ENCODE measurements at regions not wholly inside any gene's neighbourhood (a gene's known extent, or its start where the extent isn't known, plus 50 kb on each side); places are given as distances from the start of the nearest gene placed in this dataset.

- no peak overlapping the region for H3K4me3 Mint-ChIP-seq
- H2BK15ac ChIP-seq (ENCODE audit: low read depth, low read length) = no peak overlapping the region
- no peak overlapping the region for H3K18ac ChIP-seq (ENCODE audit: insufficient read length, low read depth, low read length)
- no peak overlapping the region for H4K5ac ChIP-seq (ENCODE audit: insufficient read length, low read depth, low read length)
- H3K27ac ChIP-seq (ENCODE audit: insufficient read length, low read depth, low read length) = no peak overlapping the region
- no peaks in the 10 kb centered on the region for H3K4me1 ChIP-seq (ENCODE audit: insufficient read depth, low read length)
- no peak overlapping the region for H3K4ac ChIP-seq (ENCODE audit: low read depth, low read length)
- H3K9me3 Mint-ChIP-seq = peaks cover 39 to 42% of the 10 kb centered on the region in 2 experiments
- no peak overlapping the region for H2BK120ac ChIP-seq (ENCODE audit: low read depth, low read length, poor library complexity, severe bottlenecking)
- no peak overlapping the region for H4K91ac ChIP-seq (ENCODE audit: insufficient read length, low read depth, low read length)
- no peak overlapping the region for H4K8ac ChIP-seq (replicated peaks; ENCODE audit: insufficient read length, low read depth, low read length)
- H3K56ac ChIP-seq (ENCODE audit: insufficient read length, low read depth, low read length) = no peak overlapping the region
- H2BK20ac ChIP-seq (ENCODE audit: low read depth, low read length, poor library complexity, severe bottlenecking) = no peak overlapping the region
- peaks cover 7 to 14% of the 10 kb centered on the region in 2 experiments; a peak in 3 of 4 replicates for H3K4me1 Mint-ChIP-seq
- no peaks in the 10 kb centered on the region for H4K20me1 ChIP-seq (ENCODE audit: control insufficient read depth, insufficient read depth, insufficient read length)
- H3T11ph ChIP-seq (ENCODE audit: low read length) = no peak overlapping the region
- no peak overlapping the region for H2BK5ac ChIP-seq (ENCODE audit: insufficient read length, low read length)
- no peaks in the 10 kb centered on the region for H3K79me1 ChIP-seq (ENCODE audit: insufficient read depth, low read depth, low read length, poor library complexity, severe bottlenecking)
- H3K36me3 Mint-ChIP-seq (ENCODE audit: insufficient read depth in 1 of 3, low read depth in 3 of 3) = peaks cover 21 to 40% (median 34%) of the 10 kb centered on the region in 3 experiments
- no peak overlapping the region; a peak in 1 of 7 replicates for H3K27ac Mint-ChIP-seq
- no peak overlapping the region for H2BK12ac ChIP-seq (ENCODE audit: insufficient read length, low read depth, low read length)
- no peak overlapping the region for H3K4me2 ChIP-seq (ENCODE audit: insufficient read depth, insufficient read length, low read length)
- no CpG with 5 or more reads among the region's 1 CpG for WGBS (ENCODE audit: extremely low coverage, insufficient read length, low lambda C conversion rate)
- no peak overlapping the region for H3K14ac ChIP-seq (ENCODE audit: insufficient read depth, low read length)
- no peaks in the 10 kb centered on the region for H3K27me3 ChIP-seq (ENCODE audit: insufficient read depth, low read length)
- H3K79me2 ChIP-seq (ENCODE audit: insufficient read depth, low read length) = no peaks in the 10 kb centered on the region
- no peak overlapping the region for H2AK5ac ChIP-seq (ENCODE audit: insufficient read length, low read length)
- TF ChIP-seq CTCF (conservative IDR thresholded peaks at IDR 0.05) = no peak
- H3K9me3 ChIP-seq (ENCODE audit: control insufficient read depth, low read depth, low read length) = peaks cover 24% of the 10 kb centered on the region
- no peak overlapping the region for H2AFZ ChIP-seq (ENCODE audit: low read length)
- H3K23me2 ChIP-seq (ENCODE audit: insufficient read length, low read depth, low read length, poor library complexity, severe bottlenecking) = no peaks in the 10 kb centered on the region
- H3K23ac ChIP-seq (ENCODE audit: insufficient read length, low read depth, low read length) = no peak overlapping the region
- peaks cover 8% of the 10 kb centered on the region for H3K27me3 Mint-ChIP-seq (ENCODE audit: low read depth)
- DNase-seq = no peak
- no peak overlapping the region for H3K9ac ChIP-seq (ENCODE audit: extremely low read depth, insufficient read length, low read length)
These were observed 203.9 kb downstream of the ICE1 start for GRCh38 chr5:5626412-5626811.
